H1 (cell line): ENCODE measurements at regions not wholly inside any gene's neighbourhood (a gene's known extent, or its start where the extent isn't known, plus 50 kb on each side); places are given as distances from the start of the nearest gene placed in this dataset.

ENCODE experiments used
- CTCF ChIA-PET: fragments of 300-600 bp; sonication (Branson Sonifier 250); formaldehyde crosslinking; loops from one replicate; lab custom pipeline; 2021; ENCODE audit not compliant: partially characterized antibody; lab: Charles Lee
- POLR2A ChIA-PET: fragments of 300-600 bp; sonication (Branson Sonifier 250); formaldehyde crosslinking; loops from one replicate; lab custom pipeline; 2021; ENCODE audit warnings: inconsistent platforms; ENCODE audit not compliant: partially characterized antibody; lab: Charles Lee
- DNase-seq, 2 experiments: peaks; one replicate each; pipeline versions ENCODE4 v3.0.0 to v3.0.0-alpha.2; 2010 to 2022; ENCODE audit warnings: low spot score in 2 of 2, low read depth in 1 of 2, mixed read lengths in 1 of 2
- FAIRE-seq: peaks from 2 replicates; lab custom pipeline; 2011; peaks lifted over from hg19 to GRCh38; lab: Jason Lieb, UNC
- H2AFZ ChIP-seq: 2 replicates; pipeline ENCODE4 v1.8.1; 2012; ENCODE audit warnings: low read length, inconsistent platforms
- H2AK5ac ChIP-seq: 2 replicates; pipeline ENCODE4 v1.6.1; 2013; ENCODE audit warnings: low read depth, low read length
- H2BK120ac ChIP-seq: replicated peaks from 2 replicates; pipeline ENCODE3; 2013; ENCODE audit warnings: low read depth, low read length, inconsistent platforms
- H2BK12ac ChIP-seq: 2 replicates; pipeline ENCODE4 v1.6.1; 2013; ENCODE audit warnings: low read depth, low read length
- H2BK15ac ChIP-seq: 2 replicates; pipeline ENCODE4 v1.6.1; 2013; ENCODE audit warnings: low read length
- H2BK20ac ChIP-seq: 2 replicates; pipeline ENCODE4 v1.6.1; 2013; ENCODE audit warnings: low read length
- H2BK5ac ChIP-seq: 2 replicates; pipeline ENCODE4 v1.6.1; 2013; ENCODE audit warnings: low read depth, low read length
- H3K14ac ChIP-seq: 2 replicates; pipeline ENCODE4 v1.6.1; 2013; ENCODE audit warnings: inconsistent platforms; ENCODE audit not compliant: insufficient read length
- H3K18ac ChIP-seq: 2 replicates; pipeline ENCODE4 v1.6.1; 2013; ENCODE audit warnings: low read length; ENCODE audit errors: extremely low read depth
- H3K23ac ChIP-seq: 2 replicates; pipeline ENCODE4 v1.6.1; 2013; ENCODE audit warnings: inconsistent platforms; ENCODE audit not compliant: insufficient read length
- H3K23me2 ChIP-seq: 2 replicates; pipeline ENCODE4 v1.6.1; 2013; ENCODE audit warnings: low read depth, low read length
- H3K27ac ChIP-seq: 2 replicates; pipeline ENCODE4 v1.6.1; 2011; ENCODE audit warnings: low read depth, low read length, inconsistent platforms
- H3K27me3 ChIP-seq, 4 experiments: replicated peaks in 1 of 4; 1 replicate in 1 of 4; 2 replicates in 3 of 4; pipeline versions ENCODE4 v1.6.1 to v1.8.1; 2011 to 2013; ENCODE audit warnings: low read length in 3 of 4, mild to moderate bottlenecking in 3 of 4, inconsistent platforms in 2 of 4, mixed read lengths in 2 of 4, moderate library complexity in 1 of 4; ENCODE audit not compliant: control insufficient read depth in 3 of 4, insufficient read depth in 3 of 4; ENCODE audit errors: extremely low read depth in 1 of 4
- H3K36me3 ChIP-seq, 4 experiments: 2 replicates each; pipeline versions ENCODE4 v1.6.1 to v1.8.1; 2011 to 2013; ENCODE audit warnings: mild to moderate bottlenecking in 4 of 4, low read length in 3 of 4, moderate library complexity in 2 of 4, control low read depth in 1 of 4, inconsistent platforms in 1 of 4; ENCODE audit not compliant: insufficient read depth in 4 of 4, control insufficient read depth in 2 of 4
- H3K4ac ChIP-seq: replicated peaks from 2 replicates; pipeline ENCODE3; 2013; ENCODE audit warnings: low read length, low read depth, mixed read lengths, inconsistent platforms; ENCODE audit not compliant: insufficient read length
- H3K4me1 ChIP-seq, 4 experiments: replicated peaks in 1 of 4; 1 replicate in 1 of 4; 2 replicates in 3 of 4; pipeline versions ENCODE4 v1.6.1 to v1.8.1; 2011 to 2013; ENCODE audit warnings: low read length in 3 of 4, inconsistent platforms in 2 of 4, mixed read lengths in 1 of 4; ENCODE audit not compliant: insufficient read depth in 4 of 4, control insufficient read depth in 3 of 4
- H3K4me2 ChIP-seq, 2 experiments: 2 replicates each; pipeline versions ENCODE4 v1.6.1 to v1.8.1; 2011 to 2013; ENCODE audit warnings: low read depth in 2 of 2, low read length in 2 of 2, control low read depth in 1 of 2, inconsistent platforms in 1 of 2, mild to moderate bottlenecking in 1 of 2; ENCODE audit not compliant: insufficient read depth in 1 of 2
- H3K4me3 ChIP-seq, 4 experiments: fragments of 200-600, 300-600 bp in 1 of 4; sonication (generic), shearing (Covaris generic), sonication (Bioruptor Twin) in 1 of 4; 2 replicates each; pipeline versions ENCODE4 v1.5.1 to v1.8.1; 2011 to 2016; ENCODE audit warnings: low read length in 4 of 4, low read depth in 3 of 4, control low read depth in 2 of 4, inconsistent platforms in 2 of 4, mild to moderate bottlenecking in 2 of 4, mixed read lengths in 1 of 4, moderate library complexity in 1 of 4; ENCODE audit not compliant: insufficient read depth in 2 of 4; ENCODE audit errors: extremely low read depth in 1 of 4
- H3K56ac ChIP-seq: replicated peaks from 2 replicates; pipeline ENCODE3; 2013; ENCODE audit warnings: low read depth, mild to moderate bottlenecking, mixed read lengths, low read length, inconsistent platforms; ENCODE audit not compliant: insufficient read length
- H3K79me1 ChIP-seq: 2 replicates; pipeline ENCODE4 v1.6.1; 2013; ENCODE audit warnings: low read depth, low read length, control low read depth
- H3K79me2 ChIP-seq, 2 experiments: 2 replicates each; pipeline versions ENCODE4 v1.6.1 to v1.8.1; 2012 to 2013; ENCODE audit warnings: low read length in 2 of 2, mild to moderate bottlenecking in 2 of 2, inconsistent platforms in 1 of 2; ENCODE audit not compliant: insufficient read depth in 2 of 2, control insufficient read depth in 1 of 2
- H3K9ac ChIP-seq, 4 experiments: replicated peaks in 1 of 4; 1 replicate in 1 of 4; 2 replicates in 3 of 4; pipeline versions ENCODE4 v1.6.1 to v1.8.1; 2011 to 2013; ENCODE audit warnings: low read depth in 3 of 4, low read length in 3 of 4, control low read depth in 2 of 4, mild to moderate bottlenecking in 2 of 4, moderate library complexity in 2 of 4, inconsistent platforms in 1 of 4; ENCODE audit errors: extremely low read depth in 1 of 4
- H3K9me3 ChIP-seq, 2 experiments: 2 replicates each; pipeline versions ENCODE4 v1.6.1 to v1.8.1; 2012 to 2013; ENCODE audit warnings: mild to moderate bottlenecking in 2 of 2, moderate library complexity in 2 of 2, control low read depth in 1 of 2, inconsistent platforms in 1 of 2, low read depth in 1 of 2, low read length in 1 of 2, mixed read lengths in 1 of 2; ENCODE audit not compliant: insufficient read depth in 2 of 2
- H4K20me1 ChIP-seq, 2 experiments: replicated peaks in 1 of 2; 2 replicates each; pipeline versions ENCODE3 to v1.8.1; 2011 to 2013; ENCODE audit warnings: inconsistent platforms in 2 of 2, low read length in 2 of 2, mild to moderate bottlenecking in 1 of 2; ENCODE audit not compliant: insufficient read depth in 2 of 2, control insufficient read depth in 1 of 2
- H4K5ac ChIP-seq: 2 replicates; pipeline ENCODE4 v1.6.1; 2013; ENCODE audit warnings: low read length, low read depth, mixed read lengths, inconsistent platforms; ENCODE audit not compliant: insufficient read length
- H4K8ac ChIP-seq: 2 replicates; pipeline ENCODE4 v1.8.0; 2013; ENCODE audit warnings: mild to moderate bottlenecking, moderate library complexity, low read length, inconsistent platforms; ENCODE audit not compliant: insufficient read depth; ENCODE audit errors: extremely low read depth
- H4K91ac ChIP-seq: replicated peaks from 2 replicates; pipeline ENCODE3; 2013; ENCODE audit warnings: low read length, mixed read lengths, inconsistent platforms; ENCODE audit not compliant: insufficient read length
- BCL11A ChIP-seq, 2 experiments: IDR thresholded peaks; one replicate each; pipeline ENCODE4 v1.6.1; 2011; ENCODE audit warnings: low read depth in 2 of 2, low read length in 2 of 2, mild to moderate bottlenecking in 2 of 2
- CBX5 ChIP-seq: fragments of 300-800, 300-1000 bp; sonication (generic); IDR thresholded peaks from 2 replicates; pipeline ENCODE4 v1.7.1; 2016; ENCODE audit warnings: antibody characterized with exemption, low read length, low read depth
- KDM4A ChIP-seq: IDR thresholded peaks from one replicate; pipeline ENCODE4 v1.7.1; 2012; ENCODE audit warnings: low read depth, mild to moderate bottlenecking, moderate library complexity, low read length, inconsistent platforms; ENCODE audit not compliant: severe bottlenecking
- NANOG ChIP-seq: IDR thresholded peaks from 2 replicates; pipeline ENCODE4 v1.6.1; 2011; ENCODE audit warnings: low read length, low read depth, mild to moderate bottlenecking, inconsistent platforms; ENCODE audit not compliant: insufficient read depth, poor library complexity, severe bottlenecking
- POLR2A ChIP-seq, 2 experiments: IDR thresholded peaks; 1 replicate in 1 of 2; 2 replicates in 1 of 2; pipeline ENCODE4 v1.6.1; 2011; ENCODE audit warnings: low read depth in 2 of 2, low read length in 2 of 2, mild to moderate bottlenecking in 2 of 2; ENCODE audit errors: control extremely low read depth in 1 of 2
- TAF1 ChIP-seq: IDR thresholded peaks from 2 replicates; pipeline ENCODE4 v1.6.1; 2011; ENCODE audit warnings: mild to moderate bottlenecking, low read depth, low read length
- WGBS, 2 experiments: shearing (Covaris generic) in 1 of 2; methylation state at CpG; one replicate each; pipeline versions ENCODE4 v1.1.6 to v1.1.7; 2013 to 2015; ENCODE audit warnings: low lambda C conversion rate in 2 of 2, mixed read lengths in 2 of 2, inconsistent platforms in 1 of 2, low coverage in 1 of 2, missing lambda C conversion rate in 1 of 2; ENCODE audit not compliant: insufficient replicate concordance in 2 of 2, insufficient coverage in 1 of 2, insufficient read length in 1 of 2; ENCODE audit errors: extremely low coverage in 1 of 2, missing lambda C conversion rate in 1 of 2; 5-methylcytosine and 5-hydroxymethylcytosine counted together

GRCh38 chrX:125398959-125399440 is 79.3 kb downstream of the TEX13C start:
- Histone ChIP-seq H4K5ac (no peak overlapping the region), H4K8ac (no peak overlapping the region), H3K18ac (no peak overlapping the region; the same call in 1 of the 2 replicates), H3K23me2 (no peaks in the 10 kb centered on the region), H3K4me1 (peaks cover 0 to 17% (median 0%) of the 10 kb centered on the region in 4 experiments; a peak in 2 of 7 replicates), H3K4ac (no peak overlapping the region), H3K14ac (no peak overlapping the region), H2BK120ac (no peak overlapping the region), H3K27ac (no peak overlapping the region), H4K91ac (no peak overlapping the region), H2BK12ac (0 out of 2 replicates have a peak overlapping the region, but pooled peaks have one; percentile 9), H3K23ac (no peak overlapping the region), H3K79me1 (no peaks in the 10 kb centered on the region), H3K79me2 (peaks cover 0 to 14% of the 10 kb centered on the region in 2 experiments; a peak in 2 of 4 replicates), H3K9me3 (no peaks in the 10 kb centered on the region), H2AFZ (no peak overlapping the region), H3K4me2 (no peak overlapping the region), H3K27me3 (no peaks in the 10 kb centered on the region), H2BK20ac (no peak overlapping the region), H3K36me3 (no peaks in the 10 kb centered on the region), H3K56ac (no peak overlapping the region), H4K20me1 (no peaks in the 10 kb centered on the region), H3K4me3 (no peak overlapping the region), H3K9ac (no peak overlapping the region), H2BK15ac (no peak overlapping the region), H2AK5ac (no peak overlapping the region), H2BK5ac (no peak overlapping the region)
- WGBS, 2 experiments = 67% methylated on average over 1 of the region's 1 CpG; no CpG with 5 or more reads in 1 of the 2 experiments
- no peak for FAIRE-seq
- no peak for DNase-seq
- CTCF ChIA-PET = no interaction called here
- POLR2A ChIA-PET = no interaction called here
- no peak for TF ChIP-seq CBX5
- TF ChIP-seq POLR2A (IDR thresholded peaks at IDR 0.05; ENCODE audit: control extremely low read depth in 1 of 2, low read depth in 2 of 2, low read length in 2 of 2) = no peak
- TF ChIP-seq KDM4A = no peak
- TF ChIP-seq NANOG = no peak
- TF ChIP-seq BCL11A (IDR thresholded peaks at IDR 0.05; ENCODE audit: low read depth in 2 of 2, low read length in 2 of 2) = no peak
- TF ChIP-seq TAF1 = no peak
